ENCODE measurements at regions not wholly inside any gene's neighbourhood (a gene's known extent, or its start where the extent isn't known, plus 50 kb on each side); places are given as distances from the start of the nearest gene placed in this dataset.
"Not testable (repeated sequence)": the region's sequence is repeated elsewhere in the genome, so short reads cannot be mapped to it uniquely, and the experiment has no call there.

DNA sequence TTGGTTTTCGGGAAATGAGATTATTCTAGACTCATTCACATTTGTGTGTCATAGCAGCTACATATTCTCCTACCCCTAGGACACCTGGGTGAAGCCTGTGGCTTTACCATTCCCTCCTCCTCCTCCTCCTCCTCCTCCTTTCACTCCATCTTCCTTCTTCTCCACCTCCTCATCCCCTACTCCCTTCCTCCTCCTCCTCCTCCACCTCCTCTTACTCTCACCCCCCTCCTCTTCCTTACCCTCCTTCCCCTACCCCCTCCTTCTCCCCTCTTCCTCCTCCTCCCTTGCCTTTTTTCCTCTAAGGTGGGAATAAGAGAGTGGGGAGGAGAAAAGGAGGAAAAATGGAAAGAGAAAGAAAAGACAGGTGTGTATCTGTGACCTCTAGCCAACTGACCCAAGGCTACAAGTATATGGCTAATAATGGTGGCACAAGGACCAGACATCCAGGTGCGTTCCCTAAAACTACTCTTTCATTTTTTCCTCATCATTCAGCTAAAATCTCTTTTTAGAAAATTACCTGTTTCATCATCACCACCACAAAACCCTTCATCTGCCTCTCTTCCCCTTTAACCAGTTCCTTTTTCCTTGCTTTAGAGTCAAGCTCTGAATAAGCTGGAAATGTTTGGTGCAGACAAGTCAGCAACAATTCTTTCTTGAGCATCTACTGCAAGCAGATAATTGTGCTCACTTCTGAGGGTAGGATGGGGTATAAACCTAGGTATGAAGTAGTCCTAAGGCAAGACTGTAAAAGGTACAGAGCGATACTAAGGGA, 149.8 kb upstream of the FOXN3 start:
- no peak for DNase-seq (ENCODE audit: low read depth)

- DNase-seq (ENCODE audit: low read depth): no peak
Measured at GRCh38 chr14:89566180-89566579, 149.1 kb upstream of the FOXN3 start.

DNA sequence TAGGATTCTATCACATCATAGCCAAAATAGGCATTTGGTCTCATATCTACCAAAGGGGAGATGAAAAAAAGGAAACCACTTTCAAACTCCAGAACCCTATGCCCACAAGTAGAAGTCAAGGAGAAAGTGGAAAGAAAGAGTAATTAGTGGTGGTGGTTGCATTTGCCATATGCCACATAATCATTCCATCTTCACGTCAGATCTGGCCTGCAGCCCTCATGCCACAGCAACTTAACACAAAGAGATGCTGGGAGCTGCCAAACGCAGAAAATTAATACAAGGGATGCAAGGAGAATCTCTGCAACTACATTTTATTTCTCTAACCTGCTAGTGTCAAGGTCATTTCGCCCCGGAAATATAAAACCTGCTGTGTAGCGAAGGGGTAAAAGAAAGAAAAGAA, 148.6 kb upstream of the FOXN3 start:
- no peak for DNase-seq (ENCODE audit: low read depth)

- DNase-seq (ENCODE audit: low read depth): no peak
Measured at GRCh38 chr14:89564989-89565388, 148.0 kb upstream of the FOXN3 start.

- no peak for DNase-seq (ENCODE audit: low read depth)
Measured at GRCh38 chr14:89564286-89564957, 147.4 kb upstream of the FOXN3 start.

DNA sequence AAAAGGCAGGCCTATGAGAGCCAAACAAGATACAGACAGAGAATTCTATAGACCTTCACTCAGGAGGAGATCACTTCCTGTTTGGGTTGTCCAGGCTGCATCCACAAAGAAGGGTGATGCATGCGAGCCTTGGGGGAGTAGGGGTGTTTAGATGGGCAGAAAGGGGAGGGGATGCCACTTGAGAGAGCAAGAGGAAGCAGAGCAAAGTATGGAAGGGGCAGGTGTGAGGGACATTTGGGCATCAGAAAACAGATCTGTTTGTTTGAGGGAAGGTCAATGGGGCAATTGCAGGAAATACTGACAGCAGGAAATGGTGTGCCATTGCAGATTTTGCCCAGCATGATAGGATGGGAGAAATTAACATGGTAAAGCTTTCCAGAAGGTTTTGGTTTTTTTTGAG, 146.4 kb upstream of the FOXN3 start:
- DNase-seq (ENCODE audit: low read depth): no peak

- DNase-seq (ENCODE audit: low read depth): no peak
Measured at GRCh38 chr14:89551955-89552354, 134.9 kb upstream of the FOXN3 start.

DNA sequence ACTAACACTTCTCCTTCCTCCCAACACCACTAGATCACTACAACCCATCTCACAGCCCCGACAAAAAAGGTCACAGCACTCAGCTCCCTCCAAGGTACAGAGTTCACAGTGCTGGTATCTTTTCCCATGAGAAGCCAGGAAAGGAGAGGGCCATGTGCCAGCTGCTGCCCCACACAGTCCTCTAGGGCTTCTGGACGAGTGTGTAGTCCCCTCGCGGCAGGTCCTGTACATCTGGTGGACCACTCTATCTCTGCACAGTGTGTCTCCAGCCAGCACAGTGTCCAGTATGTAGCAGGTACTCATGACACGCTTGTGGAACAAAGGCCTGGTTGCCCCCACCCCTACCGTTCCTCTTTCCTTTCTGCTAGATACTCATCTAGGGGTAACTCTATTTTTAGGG, 134.4 kb upstream of the FOXN3 start:
- DNase-seq (ENCODE audit: low read depth): no peak

GRCh38 chr14:89550821-89551220, 133.8 kb upstream of the FOXN3 start:
- DNase-seq (ENCODE audit: low read depth): no peak

DNA sequence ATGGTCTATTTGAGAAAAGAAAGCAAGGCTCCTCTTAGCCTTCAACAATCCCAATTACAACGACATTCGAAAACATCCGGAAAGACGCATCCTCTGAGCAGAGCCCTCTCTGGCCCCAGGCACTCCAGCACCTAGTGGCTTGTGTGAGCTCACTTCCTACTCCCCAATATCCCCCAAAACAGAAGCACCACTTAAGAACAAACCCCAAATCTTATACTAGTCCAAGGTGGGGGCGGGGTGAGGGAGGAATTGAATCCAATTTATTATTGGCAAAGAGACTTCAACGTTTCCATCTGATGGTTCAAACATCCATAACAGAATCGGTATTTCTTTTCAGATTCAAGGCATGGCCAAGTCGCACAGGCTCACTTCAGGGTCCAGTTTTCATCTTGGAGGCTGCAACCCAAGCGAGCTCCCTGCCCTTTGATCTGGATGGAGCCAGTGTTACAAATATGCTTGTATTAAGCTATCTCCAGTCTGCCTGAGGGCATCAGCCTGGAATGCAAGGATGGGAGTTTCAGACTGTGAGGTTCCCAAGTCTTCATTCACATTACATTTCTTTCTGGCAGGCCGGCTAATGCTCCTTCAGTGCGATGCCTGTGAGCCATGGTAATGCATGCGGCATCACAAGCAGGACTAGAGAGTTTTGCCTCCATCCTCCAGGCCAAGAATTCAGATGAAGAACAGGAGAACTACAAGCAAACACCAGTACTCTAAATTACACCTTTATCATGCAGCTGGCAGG, 132.5 kb upstream of the FOXN3 start:
- DNase-seq (ENCODE audit: low read depth): no peak

GRCh38 chr14:89547047-89547446, 130.0 kb upstream of the FOXN3 start:
- DNase-seq (ENCODE audit: low read depth): not testable (repeated sequence)

- DNase-seq (ENCODE audit: low read depth): no peak
Measured at GRCh38 chr14:89544636-89545301, 127.7 kb upstream of the FOXN3 start.

DNA sequence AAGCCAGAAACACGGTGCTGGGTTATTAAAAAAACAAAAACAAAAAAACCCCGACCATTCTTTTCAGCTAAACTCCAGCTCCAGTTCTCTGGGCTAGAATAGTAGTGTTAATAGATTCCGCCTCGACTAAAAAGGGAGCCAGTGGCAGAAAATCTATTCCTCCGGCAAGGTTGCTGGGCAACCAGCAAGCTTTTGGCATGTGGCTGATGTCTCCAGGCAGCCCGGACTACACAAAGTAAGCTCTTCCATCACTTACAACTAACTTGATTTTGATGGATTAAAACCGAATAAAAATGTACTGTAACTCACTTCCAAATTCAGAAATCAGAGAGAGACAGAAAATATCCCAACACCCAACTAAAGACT, 126.4 kb upstream of the FOXN3 start:
- no peak for DNase-seq (ENCODE audit: low read depth)

- no peak for DNase-seq (ENCODE audit: low read depth)
Measured at GRCh38 chr14:89542786-89543424, 125.9 kb upstream of the FOXN3 start.

- peak; percentile 43 for DNase-seq (ENCODE audit: low read depth)
Measured at GRCh38 chr14:89540830-89541470, 123.9 kb upstream of the FOXN3 start.

DNA sequence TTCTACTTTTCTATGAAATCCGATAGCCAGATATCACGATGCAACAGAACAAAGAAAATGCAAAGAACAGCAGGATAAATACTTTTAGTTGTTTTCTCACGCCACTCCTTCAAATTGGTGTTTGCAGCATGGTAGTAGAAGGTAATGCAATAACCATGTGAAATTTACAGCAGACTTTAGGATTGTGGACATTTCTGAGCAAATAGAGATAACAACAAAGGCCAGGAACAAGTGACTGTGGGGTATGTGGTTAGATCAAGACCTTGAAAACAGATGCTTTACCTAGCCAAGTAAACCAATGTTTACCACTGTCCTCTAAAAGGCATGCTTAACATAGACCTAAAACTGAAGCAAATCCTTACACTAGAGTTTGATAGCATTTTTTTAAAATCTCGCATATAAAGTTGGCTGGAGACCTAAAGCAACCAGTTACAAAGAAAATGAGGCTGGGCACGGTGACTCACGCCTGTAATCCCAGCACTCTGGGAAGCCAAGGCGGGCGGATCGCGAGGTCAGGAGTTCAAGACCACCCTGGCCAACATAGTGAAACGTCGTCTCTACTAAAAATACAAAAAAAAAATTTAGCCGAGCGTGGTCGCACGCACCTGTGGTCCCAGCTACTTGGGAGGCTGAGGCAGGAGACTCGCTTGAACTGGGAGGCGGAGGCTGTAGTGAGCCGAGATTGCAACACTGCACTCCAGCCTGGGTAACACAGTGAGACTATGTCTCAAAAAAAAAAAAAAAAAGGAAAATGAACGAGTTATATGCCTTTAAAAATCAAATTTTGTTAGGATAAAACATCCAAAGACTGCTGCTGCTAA, 123.2 kb upstream of the FOXN3 start:
- no peak for DNase-seq (ENCODE audit: low read depth)

DNA sequence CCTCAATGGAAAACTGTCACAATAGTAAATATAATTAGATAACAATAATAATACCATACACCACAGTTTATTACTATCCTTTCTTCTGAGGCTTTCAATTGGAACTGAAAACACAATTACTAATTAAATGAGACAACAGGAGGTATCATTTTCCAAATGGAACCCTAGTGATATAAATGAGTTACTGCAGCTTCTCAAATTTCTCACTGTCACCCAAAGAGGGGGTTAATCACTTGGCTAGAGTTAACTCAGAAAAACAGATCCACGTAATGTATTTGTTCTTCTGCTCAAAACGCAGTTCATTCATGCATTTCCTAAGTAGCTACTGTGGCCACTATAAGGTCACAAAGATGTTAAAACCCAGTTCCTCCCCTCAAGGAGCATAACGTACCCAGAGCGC, 120.9 kb upstream of the FOXN3 start:
- DNase-seq (ENCODE audit: low read depth): no peak

- DNase-seq (ENCODE audit: low read depth): no peak
Measured at GRCh38 chr14:89534902-89535685, 118.1 kb upstream of the FOXN3 start.

- no peak for DNase-seq (ENCODE audit: low read depth)
Measured at GRCh38 chr14:89533766-89534165, 116.7 kb upstream of the FOXN3 start.

DNA sequence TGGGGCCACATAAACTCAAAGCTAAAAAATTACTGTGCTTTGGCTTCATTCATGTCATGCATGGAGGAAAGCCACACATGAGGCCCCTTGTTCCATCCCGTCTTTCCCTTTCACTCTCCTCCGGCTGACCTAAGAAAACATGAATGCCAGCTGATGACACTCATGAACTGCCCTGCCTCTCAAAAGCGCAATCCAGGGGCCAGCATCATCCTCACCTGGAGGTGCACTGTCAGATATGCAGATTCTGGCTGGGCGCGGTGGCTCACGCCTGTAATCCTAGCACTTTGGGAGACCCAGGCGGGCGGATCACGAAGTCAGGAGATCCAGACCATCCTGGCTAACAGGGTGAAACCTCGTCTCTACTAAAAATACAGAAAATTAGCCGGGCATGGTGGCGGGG, 116.1 kb upstream of the FOXN3 start:
- DNase-seq (ENCODE audit: low read depth): no peak
